Tibial nerve (tissue), 4 donors: ENCODE measurements at regions not wholly inside any gene's neighbourhood (a gene's known extent, or its start where the extent isn't known, plus 50 kb on each side); places are given as distances from the start of the nearest gene placed in this dataset.

Source experiments
- EP300 ChIP-seq, 2 donors: sonication (generic); formaldehyde crosslinking; IDR thresholded peaks; one replicate each; pipeline ENCODE4 v1.6.1; 2017; ENCODE audit warnings: antibody characterized with exemption in 2 of 2, mild to moderate bottlenecking in 1 of 2
- POLR2A ChIP-seq, 2 donors: fragments of 450-650 bp; IDR thresholded peaks; one replicate each; pipeline ENCODE4 v1.6.1; 2017; ENCODE audit warnings: antibody characterized with exemption in 2 of 2, mild to moderate bottlenecking in 2 of 2, moderate library complexity in 2 of 2
- TF ChIP-seq, protein P1 (sequence below), 5 experiments: fragments of 200-600 bp in 3 of 5; fragments of 450-650 bp in 2 of 5; sonication (generic) in 3 of 5; IDR thresholded peaks; one replicate each; pipeline ENCODE4 v1.5.1; 2016 to 2019; ENCODE audit warnings: antibody characterized with exemption in 5 of 5, mild to moderate bottlenecking in 3 of 5, moderate library complexity in 2 of 5

DNA sequence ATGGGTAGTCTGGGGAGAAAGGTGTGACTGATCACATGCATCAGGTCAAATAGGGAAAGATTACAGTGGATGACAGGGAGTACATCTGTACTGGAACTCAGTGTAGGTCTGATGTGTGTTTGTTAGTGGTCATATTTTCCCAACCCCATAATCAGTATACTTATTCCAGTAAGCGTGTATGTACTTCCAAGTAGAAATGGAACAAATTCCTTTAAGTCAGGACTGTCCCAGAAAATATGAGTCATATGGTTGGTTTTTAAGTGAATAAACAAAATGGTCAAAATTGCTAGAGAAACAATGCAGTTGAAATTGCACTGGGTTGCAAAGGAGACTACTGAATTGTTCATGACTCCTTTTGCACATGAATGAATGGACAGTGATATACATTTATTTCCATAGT lies 118.8 kb upstream of the MYO3A start:
- TF ChIP-seq, protein P1, sequence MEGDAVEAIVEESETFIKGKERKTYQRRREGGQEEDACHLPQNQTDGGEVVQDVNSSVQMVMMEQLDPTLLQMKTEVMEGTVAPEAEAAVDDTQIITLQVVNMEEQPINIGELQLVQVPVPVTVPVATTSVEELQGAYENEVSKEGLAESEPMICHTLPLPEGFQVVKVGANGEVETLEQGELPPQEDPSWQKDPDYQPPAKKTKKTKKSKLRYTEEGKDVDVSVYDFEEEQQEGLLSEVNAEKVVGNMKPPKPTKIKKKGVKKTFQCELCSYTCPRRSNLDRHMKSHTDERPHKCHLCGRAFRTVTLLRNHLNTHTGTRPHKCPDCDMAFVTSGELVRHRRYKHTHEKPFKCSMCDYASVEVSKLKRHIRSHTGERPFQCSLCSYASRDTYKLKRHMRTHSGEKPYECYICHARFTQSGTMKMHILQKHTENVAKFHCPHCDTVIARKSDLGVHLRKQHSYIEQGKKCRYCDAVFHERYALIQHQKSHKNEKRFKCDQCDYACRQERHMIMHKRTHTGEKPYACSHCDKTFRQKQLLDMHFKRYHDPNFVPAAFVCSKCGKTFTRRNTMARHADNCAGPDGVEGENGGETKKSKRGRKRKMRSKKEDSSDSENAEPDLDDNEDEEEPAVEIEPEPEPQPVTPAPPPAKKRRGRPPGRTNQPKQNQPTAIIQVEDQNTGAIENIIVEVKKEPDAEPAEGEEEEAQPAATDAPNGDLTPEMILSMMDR (IDR thresholded peaks at IDR 0.05) = no peak
- no peak for TF ChIP-seq EP300 (IDR thresholded peaks at IDR 0.05)
- TF ChIP-seq POLR2A (IDR thresholded peaks at IDR 0.05) = no peak
